WI38 (cell line): ENCODE measurements at regions not wholly inside any gene's neighbourhood (a gene's known extent, or its start where the extent isn't known, plus 50 kb on each side); places are given as distances from the start of the nearest gene placed in this dataset.

Experiments used
- H3K4me3 ChIP-seq: 2 replicates; pipeline ENCODE4 v1.5.1; 2011; ENCODE audit warnings: low read depth, mild to moderate bottlenecking, control low read depth, low read length
- TF ChIP-seq, protein P1 (sequence below): IDR thresholded peaks from 2 replicates; pipeline ENCODE4 v1.5.1; 2012; ENCODE audit warnings: low read depth, mild to moderate bottlenecking, control low read depth, low read length

GRCh38 chr10:105956550-105956949 is 1208.0 kb downstream of the SORCS1 start:
- TF ChIP-seq, protein P1, sequence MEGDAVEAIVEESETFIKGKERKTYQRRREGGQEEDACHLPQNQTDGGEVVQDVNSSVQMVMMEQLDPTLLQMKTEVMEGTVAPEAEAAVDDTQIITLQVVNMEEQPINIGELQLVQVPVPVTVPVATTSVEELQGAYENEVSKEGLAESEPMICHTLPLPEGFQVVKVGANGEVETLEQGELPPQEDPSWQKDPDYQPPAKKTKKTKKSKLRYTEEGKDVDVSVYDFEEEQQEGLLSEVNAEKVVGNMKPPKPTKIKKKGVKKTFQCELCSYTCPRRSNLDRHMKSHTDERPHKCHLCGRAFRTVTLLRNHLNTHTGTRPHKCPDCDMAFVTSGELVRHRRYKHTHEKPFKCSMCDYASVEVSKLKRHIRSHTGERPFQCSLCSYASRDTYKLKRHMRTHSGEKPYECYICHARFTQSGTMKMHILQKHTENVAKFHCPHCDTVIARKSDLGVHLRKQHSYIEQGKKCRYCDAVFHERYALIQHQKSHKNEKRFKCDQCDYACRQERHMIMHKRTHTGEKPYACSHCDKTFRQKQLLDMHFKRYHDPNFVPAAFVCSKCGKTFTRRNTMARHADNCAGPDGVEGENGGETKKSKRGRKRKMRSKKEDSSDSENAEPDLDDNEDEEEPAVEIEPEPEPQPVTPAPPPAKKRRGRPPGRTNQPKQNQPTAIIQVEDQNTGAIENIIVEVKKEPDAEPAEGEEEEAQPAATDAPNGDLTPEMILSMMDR = no peak
- H3K4me3 ChIP-seq = no peak overlapping the region

GRCh38 chr10:105953861-105954260 is 1210.6 kb downstream of the SORCS1 start:
- TF ChIP-seq, protein P1 = no peak
- no peak overlapping the region for H3K4me3 ChIP-seq

- H3K4me3 ChIP-seq = no peak overlapping the region
- TF ChIP-seq, protein P1 = no peak
Observed at GRCh38 chr10:105953056-105953455, 1211.5 kb downstream of the SORCS1 start.

GRCh38 chr10:105952153-105952552 is 1212.4 kb downstream of the SORCS1 start:
- no peak overlapping the region for H3K4me3 ChIP-seq
- TF ChIP-seq, protein P1 = no peak

- H3K4me3 ChIP-seq = no peak overlapping the region
- TF ChIP-seq, protein P1 = peak; percentile 39
Observed at GRCh38 chr10:105950410-105950809, 1214.1 kb downstream of the SORCS1 start.

DNA sequence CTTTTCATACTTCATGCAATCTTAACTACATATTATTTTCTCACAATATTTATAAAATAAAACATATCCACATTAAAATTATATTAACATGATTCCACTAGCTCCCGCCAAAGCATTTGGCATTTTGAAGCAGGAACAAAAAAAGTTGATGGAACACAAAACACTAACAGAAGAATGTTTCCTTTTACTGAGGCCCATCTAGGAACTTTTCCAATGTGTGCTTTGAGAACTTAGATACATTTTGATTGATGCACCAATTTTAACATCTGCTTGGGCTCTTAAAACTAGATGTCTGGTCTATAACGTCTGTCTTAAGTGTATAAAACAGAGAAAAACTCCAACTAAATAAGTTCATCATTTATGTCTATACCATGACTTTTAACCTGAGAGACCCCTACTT is 1214.8 kb downstream of the SORCS1 start:
- TF ChIP-seq, protein P1 = no peak
- H3K4me3 ChIP-seq = no peak overlapping the region

DNA sequence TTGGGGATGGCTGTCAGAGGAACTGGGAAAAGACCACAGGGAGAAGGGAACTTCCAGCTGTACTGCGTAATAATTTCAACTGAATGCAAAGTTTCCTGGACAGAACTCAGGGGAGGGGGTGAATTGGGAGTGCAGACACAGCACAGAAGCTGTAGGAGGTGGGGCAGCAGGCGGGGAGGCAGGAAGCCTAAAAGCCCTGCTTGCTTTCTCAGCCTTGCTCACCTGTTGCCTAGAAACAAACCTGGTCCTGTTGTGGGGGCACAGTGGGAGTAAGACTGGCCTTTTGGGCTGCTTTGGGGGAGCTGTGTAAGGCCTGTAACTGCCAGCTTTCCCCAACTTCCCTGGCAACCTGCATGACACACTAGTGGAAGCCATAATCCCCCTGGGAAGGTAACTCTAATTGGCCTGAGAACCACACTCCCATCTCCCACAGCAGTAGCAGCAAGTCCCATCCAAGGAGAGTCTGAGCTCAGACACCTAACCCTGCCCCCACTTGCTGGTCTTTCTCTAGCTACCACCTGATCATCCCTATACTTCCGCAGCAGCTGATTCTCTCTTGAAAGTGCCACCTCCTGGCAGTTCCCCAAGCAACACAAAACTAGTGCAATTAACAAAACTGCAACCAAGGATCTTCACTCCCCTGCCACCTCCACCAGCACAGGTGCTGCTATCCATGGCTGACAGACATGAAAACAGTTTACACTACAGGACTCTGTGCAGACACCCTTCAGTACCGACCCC is 1239.3 kb downstream of the SORCS1 start:
- H3K4me3 ChIP-seq = no peak overlapping the region
- TF ChIP-seq, protein P1 = no peak
